Muscle of arm (tissue), 1 donor: ENCODE measurements at regions not wholly inside any gene's neighbourhood (a gene's known extent, or its start where the extent isn't known, plus 50 kb on each side); places are given as distances from the start of the nearest gene placed in this dataset.
A peak's percentile ranks its signal among the peaks of the same experiment; 100 is the strongest.
"Not testable (repeated sequence)": the region's sequence is repeated elsewhere in the genome, so short reads cannot be mapped to it uniquely, and the experiment has no call there.

ENCODE experiments used
- DNase-seq: peaks from one replicate; pipeline ENCODE4 v3.0.0-alpha.2; 2013

GRCh38 chr4:155592179-155592937 lies 74.3 kb upstream of the GUCY1A1 start:
- DNase-seq = peak; percentile 86

- DNase-seq = no peak
Observed at GRCh38 chr4:155591738-155592143, 74.9 kb upstream of the GUCY1A1 start.

GRCh38 chr4:155590796-155591585 lies 75.7 kb upstream of the GUCY1A1 start:
- no peak for DNase-seq

- DNase-seq = no peak
Observed at GRCh38 chr4:155588437-155588836, 78.2 kb upstream of the GUCY1A1 start.

GRCh38 chr4:155587766-155588165 lies 78.9 kb upstream of the GUCY1A1 start:
- no peak for DNase-seq

DNA sequence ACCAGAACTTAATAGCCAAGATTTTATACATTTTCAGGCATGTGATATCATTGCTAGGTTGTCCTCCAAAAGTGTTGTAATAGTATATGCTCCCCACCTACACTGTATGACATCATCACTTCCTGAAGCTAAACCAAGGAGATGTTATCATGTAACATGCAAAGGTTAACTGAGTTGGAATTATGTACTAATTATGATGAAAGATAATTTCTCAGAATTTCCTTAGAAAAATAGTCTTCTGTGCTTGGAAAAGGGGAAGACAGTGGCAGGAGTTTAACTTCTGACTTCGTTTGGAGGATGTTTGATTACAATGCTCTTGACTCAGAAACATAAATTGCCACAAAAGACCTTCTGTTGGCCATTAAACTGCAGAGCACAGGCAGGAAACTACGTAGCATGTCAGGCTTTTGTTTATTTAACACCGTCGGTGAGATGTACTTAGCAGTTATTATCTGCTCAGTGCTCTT lies 83.6 kb upstream of the GUCY1A1 start:
- DNase-seq = no peak

- no peak for DNase-seq
Observed at GRCh38 chr4:155582041-155582440, 84.6 kb upstream of the GUCY1A1 start.

DNA sequence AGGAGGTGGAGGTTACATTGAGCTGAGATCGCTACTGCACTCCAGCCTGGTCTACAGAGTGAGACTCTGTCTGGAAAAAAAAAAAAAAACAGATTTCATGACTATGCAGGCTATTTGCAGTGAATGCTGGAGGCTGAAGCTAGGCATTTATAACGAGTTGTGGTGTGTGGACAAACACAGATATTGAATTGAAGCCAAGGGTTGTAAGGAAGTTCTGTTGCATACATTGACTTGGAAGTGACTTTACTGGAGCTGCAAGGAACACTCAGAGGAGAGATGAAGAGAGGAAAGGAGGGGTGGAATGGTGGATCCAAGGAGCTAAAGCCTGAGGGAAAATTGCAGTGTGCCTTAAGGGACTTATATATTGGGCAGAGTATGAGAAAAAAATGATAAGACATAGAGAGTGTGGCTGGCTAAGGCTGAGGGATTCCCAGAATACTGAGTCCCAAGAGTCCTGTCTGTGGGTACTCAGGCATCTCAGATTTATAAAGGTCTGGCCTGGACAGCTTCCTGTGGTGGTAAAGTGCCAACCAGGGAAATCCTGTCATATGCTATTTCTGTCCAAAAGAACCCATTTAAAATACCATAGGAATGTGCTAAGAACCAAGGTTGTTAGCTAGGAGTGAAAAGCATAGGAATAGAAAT lies 87.8 kb upstream of the GUCY1A1 start:
- DNase-seq = no peak

GRCh38 chr4:155578219-155578618 lies 88.4 kb upstream of the GUCY1A1 start:
- DNase-seq = no peak

DNA sequence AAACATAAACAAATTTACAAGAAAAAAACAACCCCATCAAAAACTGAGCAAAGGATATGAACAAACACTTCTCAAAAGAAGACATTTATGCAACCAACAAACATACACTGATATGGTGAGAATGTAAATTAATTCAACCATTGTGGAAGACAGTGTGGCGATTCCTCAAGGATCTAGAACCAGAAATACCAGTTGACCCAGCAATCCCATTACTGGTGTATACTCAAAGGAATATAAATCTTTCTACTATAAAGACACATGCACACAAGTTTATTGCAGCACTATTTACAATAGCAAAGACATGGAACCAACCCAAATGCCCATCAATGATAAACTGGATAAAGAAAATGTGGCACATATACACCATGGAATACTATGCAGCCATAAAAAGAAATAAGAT lies 92.3 kb upstream of the GUCY1A1 start:
- DNase-seq = not testable (repeated sequence)

- no peak for DNase-seq
Observed at GRCh38 chr4:155573126-155573525, 93.5 kb upstream of the GUCY1A1 start.

DNA sequence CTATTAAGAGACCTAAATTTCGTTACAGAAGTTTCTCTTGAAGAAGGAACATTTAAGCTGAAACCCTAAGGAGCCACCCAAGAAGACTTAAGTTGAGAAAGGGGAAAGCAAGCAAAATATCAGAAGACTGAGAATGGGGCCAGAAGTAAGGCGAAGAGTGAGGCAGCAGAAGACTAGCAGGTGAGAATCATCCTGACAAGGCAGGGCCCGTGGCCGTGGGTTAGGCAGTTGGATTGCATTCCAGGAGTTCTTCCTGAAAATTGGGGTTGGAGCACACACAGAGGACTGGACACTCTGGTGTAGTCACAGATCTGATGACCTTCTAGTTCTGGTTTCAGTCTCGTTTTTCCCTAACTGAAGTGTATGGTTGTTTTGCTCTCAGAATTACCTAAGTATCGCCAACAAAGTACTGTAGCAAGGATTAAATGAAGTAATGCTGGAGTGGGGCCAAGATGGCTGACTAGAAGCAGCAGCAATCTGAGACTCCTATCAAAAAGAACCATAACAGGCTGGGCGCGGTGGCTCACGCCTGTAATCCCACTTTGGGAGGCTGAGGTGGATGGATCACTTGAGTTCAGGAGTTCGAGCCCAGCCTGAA lies 94.4 kb upstream of the GUCY1A1 start:
- no peak for DNase-seq

DNA sequence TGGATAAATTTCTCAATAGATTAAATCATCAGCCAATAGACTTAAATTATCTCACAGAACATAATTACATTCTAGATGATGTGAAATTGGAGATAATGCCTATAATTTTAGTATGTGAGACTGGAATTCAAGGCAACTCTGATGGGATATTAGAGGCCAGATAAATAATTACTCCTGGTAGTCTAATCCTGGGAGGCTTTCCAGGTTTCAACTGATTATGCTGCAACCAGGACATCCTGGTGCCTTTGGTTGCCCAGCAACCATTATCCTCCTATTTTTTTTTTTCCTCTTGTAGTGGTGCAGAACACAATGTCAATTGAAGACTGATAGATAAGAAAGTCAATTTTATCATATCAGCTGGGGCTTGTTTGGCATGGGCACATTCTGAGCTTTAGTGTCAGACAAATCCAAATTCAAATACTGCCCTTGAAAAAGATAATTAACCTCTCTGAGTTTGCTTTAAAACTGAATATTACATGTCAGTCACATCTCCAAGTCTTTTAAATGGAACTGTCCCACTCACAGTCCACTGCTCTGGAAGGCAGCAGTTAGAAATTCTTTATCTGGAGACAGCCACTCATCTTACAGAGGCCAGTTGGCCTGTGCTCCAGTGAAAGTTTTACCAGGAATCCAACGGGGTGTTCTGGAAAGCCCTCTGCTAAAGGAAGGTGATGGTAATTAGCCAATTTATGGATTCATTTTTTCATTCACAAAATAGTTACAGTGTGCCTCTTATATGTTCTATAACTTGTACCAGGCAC lies 95.3 kb upstream of the GUCY1A1 start:
- no peak for DNase-seq

DNA sequence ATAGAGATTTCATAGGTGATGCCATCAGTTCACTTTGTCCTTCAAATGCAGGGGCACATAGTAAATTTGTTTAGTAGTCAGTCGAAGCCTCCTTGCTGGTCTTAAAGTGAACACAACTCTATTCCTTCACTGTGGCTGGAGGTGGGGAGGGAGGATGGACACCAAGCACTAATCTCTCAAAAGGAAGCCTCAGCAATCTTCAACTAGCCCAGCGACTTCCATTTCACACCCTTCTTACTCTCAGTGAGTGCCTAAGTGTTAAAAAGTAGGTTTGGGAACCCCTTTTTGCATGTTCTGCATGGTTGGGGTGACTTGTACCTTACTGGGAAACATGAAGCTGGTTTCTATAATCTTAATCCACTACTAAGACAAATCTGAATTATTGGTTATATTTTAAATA lies 96.0 kb upstream of the GUCY1A1 start:
- DNase-seq = no peak

GRCh38 chr4:155569960-155570515 lies 96.6 kb upstream of the GUCY1A1 start:
- DNase-seq = no peak

DNA sequence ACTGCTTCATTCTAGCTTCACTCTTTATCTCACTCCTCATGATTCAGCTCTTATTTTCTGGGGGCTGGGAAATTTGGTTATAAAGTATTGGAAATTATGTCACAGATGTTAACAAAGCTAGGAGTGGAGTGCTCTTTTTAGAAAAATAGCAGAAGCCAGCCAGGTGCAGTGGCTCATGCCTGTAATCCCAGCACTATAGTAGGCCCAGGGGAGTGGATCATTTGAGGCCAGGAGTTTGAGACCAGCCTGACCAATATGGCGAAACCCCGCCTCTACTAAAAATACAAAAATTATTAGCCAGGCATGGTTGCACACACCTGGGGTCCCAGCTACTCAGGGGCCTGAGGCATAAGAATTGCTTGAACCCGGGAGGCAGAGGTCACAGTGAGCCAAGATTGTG lies 97.2 kb upstream of the GUCY1A1 start:
- no peak for DNase-seq

DNA sequence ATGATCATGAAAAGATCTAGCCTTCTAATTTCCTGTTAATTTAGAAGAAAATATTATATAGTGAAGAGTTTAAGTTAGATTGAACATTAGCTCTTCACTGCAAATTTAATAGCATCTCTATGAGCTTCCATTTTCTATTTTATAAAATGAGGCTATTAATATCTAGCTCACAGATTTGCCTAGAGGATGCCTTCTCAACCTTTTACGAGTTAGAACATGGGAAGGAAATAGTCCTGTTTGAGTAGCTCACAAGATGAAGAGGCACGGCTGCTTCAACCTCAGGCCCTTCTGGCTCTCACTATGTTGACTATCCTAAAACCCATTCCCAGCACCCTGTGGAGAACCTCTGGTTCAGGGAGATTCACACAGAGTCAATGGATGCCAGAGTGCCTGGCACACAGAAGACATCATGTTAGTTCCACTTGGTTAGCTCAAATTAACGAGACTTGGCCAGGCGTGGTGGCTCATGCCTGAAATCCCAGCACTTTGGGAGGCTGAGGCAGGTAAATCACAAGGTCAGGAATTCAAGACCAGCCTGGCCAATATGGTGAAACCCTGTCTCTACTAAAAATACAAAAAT lies 97.9 kb upstream of the GUCY1A1 start:
- DNase-seq = no peak

DNA sequence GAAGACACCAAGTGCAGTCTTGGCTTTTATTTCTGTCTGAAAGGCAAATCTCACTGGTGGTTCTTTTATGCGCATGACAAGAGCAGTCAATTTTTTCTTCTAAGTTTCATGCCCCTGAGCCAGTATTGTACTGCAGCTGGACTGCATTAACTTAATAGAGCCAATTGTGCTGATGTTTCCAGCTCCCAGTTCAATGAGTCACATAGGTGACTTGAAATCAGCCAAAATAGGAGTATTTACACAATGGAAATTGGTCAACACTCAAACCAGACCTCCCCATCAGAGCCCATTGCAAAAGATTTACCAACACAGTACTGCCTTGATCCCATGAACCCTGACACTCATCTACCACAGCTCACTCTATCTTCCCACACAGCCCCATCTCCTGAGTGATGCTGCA lies 100.3 kb upstream of the GUCY1A1 start:
- peak; percentile 48 for DNase-seq

DNA sequence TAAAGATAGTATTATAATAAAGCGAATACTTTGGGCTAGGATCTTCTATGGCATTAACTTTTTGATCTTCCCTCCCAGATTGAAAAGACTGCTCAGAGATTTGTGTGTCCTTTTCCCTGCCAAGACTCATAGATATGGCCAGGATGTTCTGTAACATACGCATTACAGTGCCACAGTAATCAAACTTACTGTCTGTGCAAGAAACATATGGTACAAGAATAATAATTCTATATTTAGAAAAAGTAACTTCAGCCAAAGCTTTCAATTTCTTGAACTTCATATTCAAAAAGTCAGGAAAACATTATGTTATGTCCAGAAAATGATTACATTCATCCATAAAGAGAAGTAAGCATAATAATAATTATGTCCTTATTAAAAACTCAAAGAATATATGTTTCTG lies 100.9 kb upstream of the GUCY1A1 start:
- DNase-seq = no peak

GRCh38 chr4:155565330-155565729 lies 101.3 kb upstream of the GUCY1A1 start:
- DNase-seq = no peak

DNA sequence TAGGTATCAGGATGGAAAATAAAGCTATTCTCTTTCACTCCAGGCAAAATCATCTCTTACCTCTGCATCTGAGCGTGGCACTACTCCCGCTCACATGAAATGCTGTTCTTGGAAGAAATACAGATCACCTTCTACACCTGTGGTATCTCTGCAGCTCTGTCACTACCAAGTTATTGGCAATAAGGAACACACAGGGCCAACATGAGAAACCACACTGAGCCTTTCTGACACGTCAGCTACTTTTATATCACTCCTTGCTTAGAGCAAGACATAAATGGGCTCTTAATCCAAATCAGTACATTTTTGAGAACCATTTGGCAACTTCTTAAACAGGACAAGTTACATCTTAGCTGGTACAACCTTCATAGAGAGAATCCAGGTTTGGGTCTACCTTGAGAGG lies 101.8 kb upstream of the GUCY1A1 start:
- DNase-seq = no peak
